Upper lobe of right lung (tissue), 1 donor: ENCODE measurements at regions not wholly inside any gene's neighbourhood (a gene's known extent, or its start where the extent isn't known, plus 50 kb on each side); places are given as distances from the start of the nearest gene placed in this dataset.
A peak's percentile ranks its signal among the peaks of the same experiment; 100 is the strongest.

Experiments
- ATAC-seq: fragments of 200-7000 bp; cut with Tn5 transposase; one replicate; pipeline ENCODE4 v1.9.1; 2020; ENCODE audit warnings: mild to moderate bottlenecking, moderate library complexity
- DNase-seq: peaks from one replicate; pipeline ENCODE4 v3.0.0-alpha.2; 2020
- H3K27ac ChIP-seq: fragments of 200-600 bp; one replicate; pipeline ENCODE4 v1.8.0; 2022
- H3K27me3 ChIP-seq: fragments of 200-600 bp; one replicate; pipeline ENCODE4 v1.8.0; 2022; ENCODE audit warnings: mild to moderate bottlenecking
- H3K36me3 ChIP-seq: fragments of 200-600 bp; one replicate; pipeline ENCODE4 v1.8.0; 2022
- H3K4me1 ChIP-seq: fragments of 200-600 bp; one replicate; pipeline ENCODE4 v1.8.0; 2022
- H3K4me3 ChIP-seq: fragments of 200-600 bp; one replicate; pipeline ENCODE4 v1.8.0; 2022; ENCODE audit warnings: mild to moderate bottlenecking
- H3K9me3 ChIP-seq: fragments of 200-600 bp; one replicate; pipeline ENCODE4 v1.8.0; 2022
- intact Hi-C: fragments of 100-400 bp; cut with DNase I; formaldehyde crosslinking; loops from one replicate; pipeline ENCODE4 v1.11.0; 2022
- TF ChIP-seq, protein P1 (sequence below): fragments of 200-600 bp; IDR thresholded peaks from one replicate; pipeline ENCODE4 v1.8.0; 2022; ENCODE audit warnings: antibody characterized with exemption
- donor health status: DM: no; HTN: yes; CAD: no; lungs with severe emphysema.

- no peaks in the 10 kb centered on the region for H3K27me3 ChIP-seq
- intact Hi-C loops = no loop called here
- no peak overlapping the region for H3K4me3 ChIP-seq
- H3K36me3 ChIP-seq = no peaks in the 10 kb centered on the region
- DNase-seq (no peak), ATAC-seq (no peak)
- TF ChIP-seq, protein P1, sequence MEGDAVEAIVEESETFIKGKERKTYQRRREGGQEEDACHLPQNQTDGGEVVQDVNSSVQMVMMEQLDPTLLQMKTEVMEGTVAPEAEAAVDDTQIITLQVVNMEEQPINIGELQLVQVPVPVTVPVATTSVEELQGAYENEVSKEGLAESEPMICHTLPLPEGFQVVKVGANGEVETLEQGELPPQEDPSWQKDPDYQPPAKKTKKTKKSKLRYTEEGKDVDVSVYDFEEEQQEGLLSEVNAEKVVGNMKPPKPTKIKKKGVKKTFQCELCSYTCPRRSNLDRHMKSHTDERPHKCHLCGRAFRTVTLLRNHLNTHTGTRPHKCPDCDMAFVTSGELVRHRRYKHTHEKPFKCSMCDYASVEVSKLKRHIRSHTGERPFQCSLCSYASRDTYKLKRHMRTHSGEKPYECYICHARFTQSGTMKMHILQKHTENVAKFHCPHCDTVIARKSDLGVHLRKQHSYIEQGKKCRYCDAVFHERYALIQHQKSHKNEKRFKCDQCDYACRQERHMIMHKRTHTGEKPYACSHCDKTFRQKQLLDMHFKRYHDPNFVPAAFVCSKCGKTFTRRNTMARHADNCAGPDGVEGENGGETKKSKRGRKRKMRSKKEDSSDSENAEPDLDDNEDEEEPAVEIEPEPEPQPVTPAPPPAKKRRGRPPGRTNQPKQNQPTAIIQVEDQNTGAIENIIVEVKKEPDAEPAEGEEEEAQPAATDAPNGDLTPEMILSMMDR = no peak
- H3K4me1 ChIP-seq = no peaks in the 10 kb centered on the region
- H3K27ac ChIP-seq = no peak overlapping the region
- no peaks in the 10 kb centered on the region for H3K9me3 ChIP-seq
These were observed 252.3 kb downstream of the IZUMO3 start for GRCh38 chr9:24293386-24293785.

DNA sequence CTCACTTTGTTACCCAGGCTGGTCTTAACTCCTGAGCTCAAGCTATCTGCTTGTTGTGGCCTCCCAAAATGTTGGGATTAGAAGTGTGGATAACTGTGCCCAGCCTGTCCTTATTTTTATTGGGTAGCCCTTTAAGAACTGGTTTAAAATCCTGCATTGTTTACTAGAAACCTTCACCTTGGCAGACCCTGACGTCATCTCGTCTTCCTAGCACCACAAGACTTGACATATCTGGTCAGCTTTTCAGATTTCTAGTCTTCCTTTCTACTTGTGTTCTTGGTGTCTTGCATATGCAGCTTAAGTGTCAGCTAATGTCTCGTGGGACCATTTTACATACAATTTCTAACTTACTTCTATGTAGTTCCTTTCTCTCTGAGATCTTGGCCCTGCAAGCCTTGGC is 258.9 kb downstream of the IZUMO3 start:
- Histone ChIP-seq H3K4me1 (no peaks in the 10 kb centered on the region), H3K27me3 (no peaks in the 10 kb centered on the region), H3K36me3 (no peaks in the 10 kb centered on the region), H3K27ac (no peak overlapping the region), H3K4me3 (no peak overlapping the region), H3K9me3 (no peaks in the 10 kb centered on the region)
- TF ChIP-seq, protein P1 = no peak
- intact Hi-C loops = no loop called here
- DNase-seq (no peak), ATAC-seq (no peak)

GRCh38 chr9:24258626-24259025 is 287.1 kb downstream of the IZUMO3 start:
- no peaks in the 10 kb centered on the region for H3K27me3 ChIP-seq
- no peak overlapping the region for H3K4me3 ChIP-seq
- no peak overlapping the region for H3K27ac ChIP-seq
- intact Hi-C loops = no loop called here
- no peaks in the 10 kb centered on the region for H3K9me3 ChIP-seq
- DNase-seq (no peak), ATAC-seq (no peak)
- no peaks in the 10 kb centered on the region for H3K4me1 ChIP-seq
- no peaks in the 10 kb centered on the region for H3K36me3 ChIP-seq
- TF ChIP-seq, protein P1 = no peak

GRCh38 chr9:24257726-24258125 is 288.0 kb downstream of the IZUMO3 start:
- H3K36me3 ChIP-seq = no peaks in the 10 kb centered on the region
- ATAC-seq (no peak), DNase-seq (no peak)
- intact Hi-C loops = no loop called here
- H3K27me3 ChIP-seq = no peaks in the 10 kb centered on the region
- TF ChIP-seq, protein P1 = no peak
- H3K4me3 ChIP-seq = no peak overlapping the region
- H3K9me3 ChIP-seq = no peaks in the 10 kb centered on the region
- H3K4me1 ChIP-seq = no peaks in the 10 kb centered on the region
- no peak overlapping the region for H3K27ac ChIP-seq

DNA sequence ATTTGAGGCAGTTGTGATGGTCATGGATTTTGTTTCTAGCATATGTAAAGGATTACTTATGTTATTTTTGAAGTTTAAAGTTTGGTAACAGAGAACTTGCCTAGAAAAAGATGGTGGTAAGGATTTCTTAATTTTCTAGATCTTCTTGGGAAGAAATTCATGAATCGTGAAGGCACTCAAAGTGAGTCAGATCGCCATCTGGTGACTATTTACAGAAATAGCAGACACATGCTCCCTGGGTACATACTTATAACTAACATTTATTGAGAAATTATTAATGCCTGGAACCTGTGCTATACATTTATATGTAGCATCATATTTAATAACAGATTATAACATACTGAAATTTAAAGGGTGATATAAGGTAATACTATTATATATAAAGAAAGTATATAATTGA is 299.7 kb downstream of the IZUMO3 start:
- ATAC-seq = no peak

GRCh38 chr9:24242576-24242975 is 303.1 kb downstream of the IZUMO3 start:
- H3K4me1 ChIP-seq = no peaks in the 10 kb centered on the region
- intact Hi-C loops = no loop called here
- no peak overlapping the region for H3K27ac ChIP-seq
- ATAC-seq (no peak), DNase-seq (no peak)
- TF ChIP-seq, protein P1 = no peak
- no peak overlapping the region for H3K4me3 ChIP-seq
- H3K9me3 ChIP-seq = no peaks in the 10 kb centered on the region
- H3K36me3 ChIP-seq = no peaks in the 10 kb centered on the region
- no peaks in the 10 kb centered on the region for H3K27me3 ChIP-seq

More for the DNA sequence above, 299.7 kb downstream of the IZUMO3 start:
- Histone ChIP-seq H3K4me1 (no peaks in the 10 kb centered on the region), H3K36me3 (no peaks in the 10 kb centered on the region), H3K27ac (no peak overlapping the region), H3K27me3 (no peaks in the 10 kb centered on the region), H3K4me3 (no peak overlapping the region), H3K9me3 (no peaks in the 10 kb centered on the region)
- TF ChIP-seq, protein P1 = peak; percentile 29
- intact Hi-C loops = no loop called here
- DNase-seq = no peak
